ENCODE measurements at regions not wholly inside any gene's neighbourhood (a gene's known extent, or its start where the extent isn't known, plus 50 kb on each side); places are given as distances from the start of the nearest gene placed in this dataset.

DNA sequence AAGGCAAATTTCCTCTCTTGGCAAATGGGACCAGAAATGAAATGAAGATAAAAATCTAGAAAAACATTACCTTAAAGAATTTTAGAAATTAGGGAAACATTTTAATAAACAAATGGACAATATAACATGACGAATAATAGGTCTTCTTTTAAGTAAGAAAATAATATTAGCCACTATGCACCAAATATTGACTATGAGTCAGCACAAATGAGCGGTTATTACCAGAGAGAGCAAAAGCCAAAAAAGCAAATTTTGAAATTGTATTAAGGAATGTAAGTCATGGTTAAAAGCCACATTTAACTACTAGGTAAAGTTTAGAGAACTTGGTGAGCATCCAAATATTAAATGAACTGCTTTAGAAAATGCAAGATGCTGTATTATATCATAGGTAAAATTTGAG, 376.6 kb upstream of the JAG1 start:
- H3K4me2 ChIP-seq: no peak overlapping the region
- ATAC-seq (no peak), DNase-seq (ENCODE audit: low spot score) (no peak)
- H3F3A ChIP-seq (replicated peaks; ENCODE audit: low read depth): no peaks in the 10 kb centered on the region
- no peaks in the 10 kb centered on the region for H3K27me3 ChIP-seq (ENCODE audit: insufficient read depth)
- no peak overlapping the region for H2AFZ ChIP-seq
- no peaks in the 10 kb centered on the region for H3K36me3 Mint-ChIP-seq (ENCODE audit: low read depth)
- H3K4me1 ChIP-seq (ENCODE audit: insufficient read depth): no peaks in the 10 kb centered on the region
- H3K79me2 ChIP-seq (replicated peaks; ENCODE audit: insufficient read depth): no peaks in the 10 kb centered on the region
- H3K27me3 Mint-ChIP-seq (ENCODE audit: insufficient read depth, low read depth, poor library complexity): no peaks in the 10 kb centered on the region
- H3K4me3 Mint-ChIP-seq: no peak overlapping the region
- H3K27ac ChIP-seq (ENCODE audit: low read depth): no peak overlapping the region
- H3K4me1 Mint-ChIP-seq: no peaks in the 10 kb centered on the region
- peaks cover 5% of the 10 kb centered on the region for H3K9me2 ChIP-seq (ENCODE audit: insufficient read depth)
- no peaks in the 10 kb centered on the region for H3K9me3 Mint-ChIP-seq
- no peak overlapping the region for H3K4me3 ChIP-seq
- no peaks in the 10 kb centered on the region for H3K36me3 ChIP-seq (ENCODE audit: insufficient read depth)
- H4K20me1 ChIP-seq (replicated peaks; ENCODE audit: insufficient read depth): no peaks in the 10 kb centered on the region
- H3K27ac Mint-ChIP-seq: no peak overlapping the region
- no peak for TF ChIP-seq EZH2phosphoT487 (IDR thresholded peaks at IDR 0.05; ENCODE audit: unreplicated experiment)
- no peak for TF ChIP-seq EZH2 (IDR thresholded peaks at IDR 0.05; ENCODE audit: low read depth, unreplicated experiment)
- TF ChIP-seq, protein P1, sequence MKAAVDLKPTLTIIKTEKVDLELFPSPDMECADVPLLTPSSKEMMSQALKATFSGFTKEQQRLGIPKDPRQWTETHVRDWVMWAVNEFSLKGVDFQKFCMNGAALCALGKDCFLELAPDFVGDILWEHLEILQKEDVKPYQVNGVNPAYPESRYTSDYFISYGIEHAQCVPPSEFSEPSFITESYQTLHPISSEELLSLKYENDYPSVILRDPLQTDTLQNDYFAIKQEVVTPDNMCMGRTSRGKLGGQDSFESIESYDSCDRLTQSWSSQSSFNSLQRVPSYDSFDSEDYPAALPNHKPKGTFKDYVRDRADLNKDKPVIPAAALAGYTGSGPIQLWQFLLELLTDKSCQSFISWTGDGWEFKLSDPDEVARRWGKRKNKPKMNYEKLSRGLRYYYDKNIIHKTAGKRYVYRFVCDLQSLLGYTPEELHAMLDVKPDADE (IDR thresholded peaks at IDR 0.05): no peak

DNA sequence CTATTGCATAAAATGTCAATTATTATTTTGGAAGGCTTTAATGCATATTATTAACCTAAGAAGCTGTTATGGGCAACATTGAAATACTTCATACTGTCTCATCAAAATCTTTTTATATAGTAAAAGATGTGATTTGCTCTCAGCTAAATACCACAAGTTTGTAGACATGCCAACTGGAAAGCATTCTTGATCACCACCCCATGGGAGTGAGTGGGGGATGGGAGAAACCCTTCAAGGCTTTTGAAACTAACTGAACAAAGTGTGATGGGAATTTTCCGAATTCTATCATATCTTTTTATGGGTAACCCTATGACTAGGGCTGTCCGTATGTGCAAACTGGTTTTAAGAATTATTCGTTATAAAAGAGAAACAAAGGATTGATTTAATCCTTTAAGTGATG, 377.3 kb upstream of the JAG1 start:
- no peak overlapping the region for H3K4me3 Mint-ChIP-seq
- H3K36me3 ChIP-seq (ENCODE audit: insufficient read depth): no peaks in the 10 kb centered on the region
- no peak overlapping the region for H3K27ac ChIP-seq (ENCODE audit: low read depth)
- no peak for ATAC-seq
- no peak overlapping the region for H3K4me3 ChIP-seq
- no peak overlapping the region for H3K4me2 ChIP-seq
- no peaks in the 10 kb centered on the region for H4K20me1 ChIP-seq (replicated peaks; ENCODE audit: insufficient read depth)
- H3K27me3 ChIP-seq (ENCODE audit: insufficient read depth): no peaks in the 10 kb centered on the region
- H3K4me1 Mint-ChIP-seq: no peaks in the 10 kb centered on the region
- H3K27ac Mint-ChIP-seq: no peak overlapping the region
- H3K9me3 Mint-ChIP-seq: no peaks in the 10 kb centered on the region
- no peaks in the 10 kb centered on the region for H3K4me1 ChIP-seq (ENCODE audit: insufficient read depth)
- no peaks in the 10 kb centered on the region for H3K27me3 Mint-ChIP-seq (ENCODE audit: insufficient read depth, low read depth, poor library complexity)
- H3K9me2 ChIP-seq (ENCODE audit: insufficient read depth): no peaks in the 10 kb centered on the region; the same call in 1 of the 2 replicates
- no peak overlapping the region for H2AFZ ChIP-seq
- no peaks in the 10 kb centered on the region for H3F3A ChIP-seq (replicated peaks; ENCODE audit: low read depth)
- DNase-seq (ENCODE audit: low spot score): no peak
- H3K36me3 Mint-ChIP-seq (ENCODE audit: low read depth): no peaks in the 10 kb centered on the region
- no peaks in the 10 kb centered on the region for H3K79me2 ChIP-seq (replicated peaks; ENCODE audit: insufficient read depth)
- no peak for TF ChIP-seq EZH2 (IDR thresholded peaks at IDR 0.05; ENCODE audit: low read depth, unreplicated experiment)
- no peak for TF ChIP-seq CREB1 (CRISPR knock-in tag; IDR thresholded peaks at IDR 0.05; ENCODE audit: low read depth)
- TF ChIP-seq ZNF331 (CRISPR knock-in tag; IDR thresholded peaks at IDR 0.05; ENCODE audit: low read depth): no peak
- TF ChIP-seq, protein P2, sequence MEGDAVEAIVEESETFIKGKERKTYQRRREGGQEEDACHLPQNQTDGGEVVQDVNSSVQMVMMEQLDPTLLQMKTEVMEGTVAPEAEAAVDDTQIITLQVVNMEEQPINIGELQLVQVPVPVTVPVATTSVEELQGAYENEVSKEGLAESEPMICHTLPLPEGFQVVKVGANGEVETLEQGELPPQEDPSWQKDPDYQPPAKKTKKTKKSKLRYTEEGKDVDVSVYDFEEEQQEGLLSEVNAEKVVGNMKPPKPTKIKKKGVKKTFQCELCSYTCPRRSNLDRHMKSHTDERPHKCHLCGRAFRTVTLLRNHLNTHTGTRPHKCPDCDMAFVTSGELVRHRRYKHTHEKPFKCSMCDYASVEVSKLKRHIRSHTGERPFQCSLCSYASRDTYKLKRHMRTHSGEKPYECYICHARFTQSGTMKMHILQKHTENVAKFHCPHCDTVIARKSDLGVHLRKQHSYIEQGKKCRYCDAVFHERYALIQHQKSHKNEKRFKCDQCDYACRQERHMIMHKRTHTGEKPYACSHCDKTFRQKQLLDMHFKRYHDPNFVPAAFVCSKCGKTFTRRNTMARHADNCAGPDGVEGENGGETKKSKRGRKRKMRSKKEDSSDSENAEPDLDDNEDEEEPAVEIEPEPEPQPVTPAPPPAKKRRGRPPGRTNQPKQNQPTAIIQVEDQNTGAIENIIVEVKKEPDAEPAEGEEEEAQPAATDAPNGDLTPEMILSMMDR (conservative IDR thresholded peaks at IDR 0.05; ENCODE audit: low read depth in 2 of 2): no peak
- TF ChIP-seq POLR2AphosphoS5 (IDR thresholded peaks at IDR 0.05; ENCODE audit: low read depth): no peak
- TF ChIP-seq, protein P3, sequence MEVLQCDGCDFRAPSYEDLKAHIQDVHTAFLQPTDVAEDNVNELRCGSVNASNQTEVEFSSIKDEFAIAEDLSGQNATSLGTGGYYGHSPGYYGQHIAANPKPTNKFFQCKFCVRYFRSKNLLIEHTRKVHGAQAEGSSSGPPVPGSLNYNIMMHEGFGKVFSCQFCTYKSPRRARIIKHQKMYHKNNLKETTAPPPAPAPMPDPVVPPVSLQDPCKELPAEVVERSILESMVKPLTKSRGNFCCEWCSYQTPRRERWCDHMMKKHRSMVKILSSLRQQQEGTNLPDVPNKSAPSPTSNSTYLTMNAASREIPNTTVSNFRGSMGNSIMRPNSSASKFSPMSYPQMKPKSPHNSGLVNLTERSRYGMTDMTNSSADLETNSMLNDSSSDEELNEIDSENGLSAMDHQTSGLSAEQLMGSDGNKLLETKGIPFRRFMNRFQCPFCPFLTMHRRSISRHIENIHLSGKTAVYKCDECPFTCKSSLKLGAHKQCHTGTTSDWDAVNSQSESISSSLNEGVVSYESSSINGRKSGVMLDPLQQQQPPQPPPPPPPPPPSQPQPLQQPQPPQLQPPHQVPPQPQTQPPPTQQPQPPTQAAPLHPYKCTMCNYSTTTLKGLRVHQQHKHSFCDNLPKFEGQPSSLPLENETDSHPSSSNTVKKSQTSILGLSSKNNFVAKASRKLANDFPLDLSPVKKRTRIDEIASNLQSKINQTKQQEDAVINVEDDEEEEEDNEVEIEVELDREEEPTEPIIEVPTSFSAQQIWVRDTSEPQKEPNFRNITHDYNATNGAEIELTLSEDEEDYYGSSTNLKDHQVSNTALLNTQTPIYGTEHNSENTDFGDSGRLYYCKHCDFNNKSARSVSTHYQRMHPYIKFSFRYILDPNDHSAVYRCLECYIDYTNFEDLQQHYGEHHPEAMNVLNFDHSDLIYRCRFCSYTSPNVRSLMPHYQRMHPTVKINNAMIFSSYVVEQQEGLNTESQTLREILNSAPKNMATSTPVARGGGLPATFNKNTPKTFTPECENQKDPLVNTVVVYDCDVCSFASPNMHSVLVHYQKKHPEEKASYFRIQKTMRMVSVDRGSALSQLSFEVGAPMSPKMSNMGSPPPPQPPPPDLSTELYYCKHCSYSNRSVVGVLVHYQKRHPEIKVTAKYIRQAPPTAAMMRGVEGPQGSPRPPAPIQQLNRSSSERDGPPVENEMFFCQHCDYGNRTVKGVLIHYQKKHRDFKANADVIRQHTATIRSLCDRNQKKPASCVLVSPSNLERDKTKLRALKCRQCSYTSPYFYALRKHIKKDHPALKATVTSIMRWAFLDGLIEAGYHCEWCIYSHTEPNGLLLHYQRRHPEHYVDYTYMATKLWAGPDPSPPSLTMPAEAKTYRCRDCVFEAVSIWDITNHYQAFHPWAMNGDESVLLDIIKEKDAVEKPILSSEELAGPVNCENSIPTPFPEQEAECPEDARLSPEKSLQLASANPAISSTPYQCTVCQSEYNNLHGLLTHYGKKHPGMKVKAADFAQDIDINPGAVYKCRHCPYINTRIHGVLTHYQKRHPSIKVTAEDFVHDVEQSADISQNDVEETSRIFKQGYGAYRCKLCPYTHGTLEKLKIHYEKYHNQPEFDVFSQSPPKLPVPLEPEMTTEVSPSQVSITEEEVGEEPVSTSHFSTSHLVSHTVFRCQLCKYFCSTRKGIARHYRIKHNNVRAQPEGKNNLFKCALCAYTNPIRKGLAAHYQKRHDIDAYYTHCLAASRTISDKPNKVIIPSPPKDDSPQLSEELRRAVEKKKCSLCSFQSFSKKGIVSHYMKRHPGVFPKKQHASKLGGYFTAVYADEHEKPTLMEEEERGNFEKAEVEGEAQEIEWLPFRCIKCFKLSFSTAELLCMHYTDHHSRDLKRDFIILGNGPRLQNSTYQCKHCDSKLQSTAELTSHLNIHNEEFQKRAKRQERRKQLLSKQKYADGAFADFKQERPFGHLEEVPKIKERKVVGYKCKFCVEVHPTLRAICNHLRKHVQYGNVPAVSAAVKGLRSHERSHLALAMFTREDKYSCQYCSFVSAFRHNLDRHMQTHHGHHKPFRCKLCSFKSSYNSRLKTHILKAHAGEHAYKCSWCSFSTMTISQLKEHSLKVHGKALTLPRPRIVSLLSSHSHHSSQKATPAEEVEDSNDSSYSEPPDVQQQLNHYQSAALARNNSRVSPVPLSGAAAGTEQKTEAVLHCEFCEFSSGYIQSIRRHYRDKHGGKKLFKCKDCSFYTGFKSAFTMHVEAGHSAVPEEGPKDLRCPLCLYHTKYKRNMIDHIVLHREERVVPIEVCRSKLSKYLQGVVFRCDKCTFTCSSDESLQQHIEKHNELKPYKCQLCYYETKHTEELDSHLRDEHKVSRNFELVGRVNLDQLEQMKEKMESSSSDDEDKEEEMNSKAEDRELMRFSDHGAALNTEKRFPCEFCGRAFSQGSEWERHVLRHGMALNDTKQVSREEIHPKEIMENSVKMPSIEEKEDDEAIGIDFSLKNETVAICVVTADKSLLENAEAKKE (CRISPR knock-in tag; IDR thresholded peaks at IDR 0.05): no peak
- no peak for TF ChIP-seq EZH2phosphoT487 (IDR thresholded peaks at IDR 0.05; ENCODE audit: unreplicated experiment)
- no peak for TF ChIP-seq NANOG (IDR thresholded peaks at IDR 0.05; ENCODE audit: borderline replicate concordance)
- no peak for TF ChIP-seq STAT1 (IDR thresholded peaks at IDR 0.05; ENCODE audit: unreplicated experiment)

All from GM23338 (cell line).